Liver (tissue), 3 donors: ENCODE measurements at regions not wholly inside any gene's neighbourhood (a gene's known extent, or its start where the extent isn't known, plus 50 kb on each side); places are given as distances from the start of the nearest gene placed in this dataset.
"Not testable (repeated sequence)": the region's sequence is repeated elsewhere in the genome, so short reads cannot be mapped to it uniquely, and the experiment has no call there.

Experiments used
- GABPA ChIP-seq, 2 donors: IDR thresholded peaks in 1 of 2; conservative IDR thresholded peaks in 1 of 2; 2 replicates each; pipeline ENCODE4 v1.6.1; 2016; ENCODE audit warnings: antibody characterized with exemption in 2 of 2, mild to moderate bottlenecking in 1 of 2, moderate library complexity in 1 of 2
- TAF1 ChIP-seq: conservative IDR thresholded peaks from 2 replicates; pipeline ENCODE4 v1.6.1; 2016; ENCODE audit warnings: antibody characterized with exemption, mild to moderate bottlenecking
- YY1 ChIP-seq: IDR thresholded peaks from 2 replicates; pipeline ENCODE4 v1.6.1; 2016; ENCODE audit warnings: antibody characterized with exemption, mild to moderate bottlenecking
- ZBTB33 ChIP-seq: IDR thresholded peaks from 2 replicates; pipeline ENCODE4 v1.6.1; 2016; ENCODE audit warnings: antibody characterized with exemption
- TF ChIP-seq, protein P1 (sequence below): fragments of 150-350 bp; IDR thresholded peaks from 2 replicates; pipeline ENCODE4 v1.5.1; 2017; ENCODE audit warnings: improper control_type of control experiment, low read depth, low read length; ENCODE audit not compliant: missing input control
- TF ChIP-seq, protein P2 (sequence below): IDR thresholded peaks from 2 replicates; pipeline ENCODE4 v1.6.1; 2016; ENCODE audit warnings: antibody characterized with exemption, mild to moderate bottlenecking
- TF ChIP-seq, protein P3 (sequence below): IDR thresholded peaks from 2 replicates; pipeline ENCODE4 v1.6.1; 2016; ENCODE audit warnings: antibody characterized with exemption
- TF ChIP-seq, protein P4 (sequence below): IDR thresholded peaks from 2 replicates; pipeline ENCODE4 v1.6.1; 2016; ENCODE audit warnings: antibody characterized with exemption
- donor health status: healthy.
- donor health status: healthy.

DNA sequence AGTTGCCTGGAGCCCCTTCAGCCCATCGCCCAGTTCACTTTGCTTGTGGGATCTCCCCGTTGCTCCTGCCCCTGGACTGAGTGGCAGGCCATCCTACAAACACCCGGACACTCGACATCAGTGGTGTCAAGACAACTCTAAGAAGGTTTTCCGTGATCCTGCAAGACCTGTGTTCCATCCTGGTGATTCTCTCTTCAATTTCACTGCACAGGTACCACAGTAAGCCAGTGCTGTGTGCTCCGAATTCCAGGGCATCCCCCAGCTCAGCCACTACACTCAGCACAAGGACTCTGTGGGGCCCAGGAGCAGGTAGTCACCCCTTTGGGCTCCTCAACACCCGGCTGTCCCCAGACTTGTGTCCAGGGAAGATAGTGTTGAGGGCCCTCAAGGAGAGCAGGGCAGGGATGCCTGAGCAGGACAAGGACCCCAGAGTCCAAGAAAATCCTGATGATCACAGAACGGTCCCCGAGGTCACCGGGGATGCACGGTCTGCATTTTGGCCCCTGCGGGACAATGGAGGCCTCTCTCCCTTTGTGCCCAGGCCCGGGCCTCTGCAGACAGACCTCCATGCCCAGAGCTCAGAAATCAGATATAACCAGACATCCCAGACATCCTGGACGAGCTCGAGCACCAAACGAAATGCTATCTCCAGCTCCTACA lies 146.9 kb upstream of the C1QTNF3 start:
- TF ChIP-seq, protein P1, sequence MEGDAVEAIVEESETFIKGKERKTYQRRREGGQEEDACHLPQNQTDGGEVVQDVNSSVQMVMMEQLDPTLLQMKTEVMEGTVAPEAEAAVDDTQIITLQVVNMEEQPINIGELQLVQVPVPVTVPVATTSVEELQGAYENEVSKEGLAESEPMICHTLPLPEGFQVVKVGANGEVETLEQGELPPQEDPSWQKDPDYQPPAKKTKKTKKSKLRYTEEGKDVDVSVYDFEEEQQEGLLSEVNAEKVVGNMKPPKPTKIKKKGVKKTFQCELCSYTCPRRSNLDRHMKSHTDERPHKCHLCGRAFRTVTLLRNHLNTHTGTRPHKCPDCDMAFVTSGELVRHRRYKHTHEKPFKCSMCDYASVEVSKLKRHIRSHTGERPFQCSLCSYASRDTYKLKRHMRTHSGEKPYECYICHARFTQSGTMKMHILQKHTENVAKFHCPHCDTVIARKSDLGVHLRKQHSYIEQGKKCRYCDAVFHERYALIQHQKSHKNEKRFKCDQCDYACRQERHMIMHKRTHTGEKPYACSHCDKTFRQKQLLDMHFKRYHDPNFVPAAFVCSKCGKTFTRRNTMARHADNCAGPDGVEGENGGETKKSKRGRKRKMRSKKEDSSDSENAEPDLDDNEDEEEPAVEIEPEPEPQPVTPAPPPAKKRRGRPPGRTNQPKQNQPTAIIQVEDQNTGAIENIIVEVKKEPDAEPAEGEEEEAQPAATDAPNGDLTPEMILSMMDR, result not testable (repeated sequence)
- not testable (repeated sequence) for TF ChIP-seq YY1; ZBTB33; GABPA (IDR thresholded peaks at IDR 0.05 in 1 of 2, conservative IDR thresholded peaks at IDR 0.05 in 1 of 2); TAF1
- TF ChIP-seq, protein P2, sequence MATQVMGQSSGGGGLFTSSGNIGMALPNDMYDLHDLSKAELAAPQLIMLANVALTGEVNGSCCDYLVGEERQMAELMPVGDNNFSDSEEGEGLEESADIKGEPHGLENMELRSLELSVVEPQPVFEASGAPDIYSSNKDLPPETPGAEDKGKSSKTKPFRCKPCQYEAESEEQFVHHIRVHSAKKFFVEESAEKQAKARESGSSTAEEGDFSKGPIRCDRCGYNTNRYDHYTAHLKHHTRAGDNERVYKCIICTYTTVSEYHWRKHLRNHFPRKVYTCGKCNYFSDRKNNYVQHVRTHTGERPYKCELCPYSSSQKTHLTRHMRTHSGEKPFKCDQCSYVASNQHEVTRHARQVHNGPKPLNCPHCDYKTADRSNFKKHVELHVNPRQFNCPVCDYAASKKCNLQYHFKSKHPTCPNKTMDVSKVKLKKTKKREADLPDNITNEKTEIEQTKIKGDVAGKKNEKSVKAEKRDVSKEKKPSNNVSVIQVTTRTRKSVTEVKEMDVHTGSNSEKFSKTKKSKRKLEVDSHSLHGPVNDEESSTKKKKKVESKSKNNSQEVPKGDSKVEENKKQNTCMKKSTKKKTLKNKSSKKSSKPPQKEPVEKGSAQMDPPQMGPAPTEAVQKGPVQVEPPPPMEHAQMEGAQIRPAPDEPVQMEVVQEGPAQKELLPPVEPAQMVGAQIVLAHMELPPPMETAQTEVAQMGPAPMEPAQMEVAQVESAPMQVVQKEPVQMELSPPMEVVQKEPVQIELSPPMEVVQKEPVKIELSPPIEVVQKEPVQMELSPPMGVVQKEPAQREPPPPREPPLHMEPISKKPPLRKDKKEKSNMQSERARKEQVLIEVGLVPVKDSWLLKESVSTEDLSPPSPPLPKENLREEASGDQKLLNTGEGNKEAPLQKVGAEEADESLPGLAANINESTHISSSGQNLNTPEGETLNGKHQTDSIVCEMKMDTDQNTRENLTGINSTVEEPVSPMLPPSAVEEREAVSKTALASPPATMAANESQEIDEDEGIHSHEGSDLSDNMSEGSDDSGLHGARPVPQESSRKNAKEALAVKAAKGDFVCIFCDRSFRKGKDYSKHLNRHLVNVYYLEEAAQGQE, result not testable (repeated sequence)
- TF ChIP-seq, protein P3, sequence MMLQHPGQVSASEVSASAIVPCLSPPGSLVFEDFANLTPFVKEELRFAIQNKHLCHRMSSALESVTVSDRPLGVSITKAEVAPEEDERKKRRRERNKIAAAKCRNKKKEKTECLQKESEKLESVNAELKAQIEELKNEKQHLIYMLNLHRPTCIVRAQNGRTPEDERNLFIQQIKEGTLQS, result not testable (repeated sequence)
- TF ChIP-seq, protein P4, sequence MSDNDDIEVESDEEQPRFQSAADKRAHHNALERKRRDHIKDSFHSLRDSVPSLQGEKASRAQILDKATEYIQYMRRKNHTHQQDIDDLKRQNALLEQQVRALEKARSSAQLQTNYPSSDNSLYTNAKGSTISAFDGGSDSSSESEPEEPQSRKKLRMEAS, result not testable (repeated sequence)
